Ascending aorta (tissue), 2 donors: ENCODE measurements at regions not wholly inside any gene's neighbourhood (a gene's known extent, or its start where the extent isn't known, plus 50 kb on each side); places are given as distances from the start of the nearest gene placed in this dataset.
"Not testable (repeated sequence)": the region's sequence is repeated elsewhere in the genome, so short reads cannot be mapped to it uniquely, and the experiment has no call there.

Source experiments
- DNase-seq, 2 donors: peaks; one replicate each; pipeline ENCODE4 v3.0.0-alpha.2; 2019; ENCODE audit warnings: low spot score in 2 of 2
- H3K27ac ChIP-seq, 2 donors: fragments of 200-600 bp; sonication (generic); one replicate each; pipeline ENCODE4 v1.5.1; 2016 to 2017; ENCODE audit warnings: mild to moderate bottlenecking in 1 of 2
- H3K27me3 ChIP-seq: fragments of 200-600 bp; sonication (generic); one replicate; pipeline ENCODE4 v1.5.1; 2017
- H3K36me3 ChIP-seq, 2 donors: fragments of 200-600 bp; sonication (generic); one replicate each; pipeline ENCODE4 v1.5.1; 2016
- H3K4me1 ChIP-seq, 2 donors: fragments of 200-600 bp; sonication (generic); one replicate each; pipeline ENCODE4 v1.5.1; 2016 to 2017; ENCODE audit warnings: mild to moderate bottlenecking in 1 of 2
- H3K4me3 ChIP-seq, 2 donors: fragments of 200-600 bp; sonication (generic); one replicate each; pipeline ENCODE4 v1.5.1; 2016 to 2017; ENCODE audit warnings: mild to moderate bottlenecking in 1 of 2
- H3K9me3 ChIP-seq, 2 donors: fragments of 200-600 bp; sonication (generic); one replicate each; pipeline ENCODE4 v1.5.1; 2016
- CTCF ChIP-seq, 3 experiments: fragments of 200-600 bp in 2 of 3; fragments of 450-650 bp in 1 of 3; sonication (generic) in 2 of 3; IDR thresholded peaks; one replicate each; pipeline ENCODE4 v1.5.1; 2016 to 2019; ENCODE audit warnings: antibody characterized with exemption in 3 of 3, mild to moderate bottlenecking in 1 of 3, moderate library complexity in 1 of 3
- intact Hi-C: fragments of 100-400 bp; cut with DNase I; formaldehyde crosslinking; loops from one replicate; pipeline ENCODE4 v1.15.1; 2023

GRCh38 chrX:155819966-155820491 lies 61.1 kb upstream of the VAMP7 start:
- Histone ChIP-seq H3K9me3 (no peaks in the 10 kb centered on the region), H3K4me1 (no peaks in the 10 kb centered on the region), H3K27me3 (no peaks in the 10 kb centered on the region), H3K4me3 (no peak overlapping the region), H3K36me3 (no peaks in the 10 kb centered on the region), H3K27ac (no peak overlapping the region)
- intact Hi-C loops: loop anchor here (2.0 to 10.0 kb wide), 2 partner anchors 205 to 603 kb away; partner anchors contain the start of genes SPRY3, TMLHE and VBP1
- peak in 1 of 2 donors; percentile 68 for DNase-seq
- peak; percentile 39 to 55 (median 51) for TF ChIP-seq CTCF (IDR thresholded peaks at IDR 0.05)

DNA sequence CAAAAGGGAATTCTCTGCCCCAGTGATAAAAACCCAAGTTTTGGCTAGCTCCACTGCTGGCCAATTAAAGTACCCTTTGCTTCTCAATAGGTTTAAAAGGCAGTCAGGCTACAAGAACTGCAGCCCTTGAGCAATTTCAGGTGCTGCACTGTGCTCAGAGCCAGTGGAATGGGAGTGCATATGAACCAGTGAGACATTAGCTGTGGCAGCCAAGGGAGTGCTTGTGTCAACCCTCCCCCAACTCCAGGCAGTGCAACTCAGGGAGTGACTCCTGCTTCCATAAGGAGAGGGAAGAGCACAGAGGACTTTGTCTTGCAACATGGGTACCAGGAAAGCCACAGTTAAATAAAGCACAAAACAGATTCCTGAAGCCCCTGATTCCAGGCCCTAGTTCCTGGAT lies 61.6 kb upstream of the VAMP7 start:
- H3K4me1 ChIP-seq: no peaks in the 10 kb centered on the region
- H3K27me3 ChIP-seq: no peaks in the 10 kb centered on the region
- TF ChIP-seq CTCF (IDR thresholded peaks at IDR 0.05): no peak
- no peaks in the 10 kb centered on the region for H3K9me3 ChIP-seq
- H3K27ac ChIP-seq: no peak overlapping the region
- intact Hi-C loops: loop anchor here (2.0 kb wide), 1 partner anchor 603 kb away; the partner anchor contains the start of gene VBP1
- no peaks in the 10 kb centered on the region for H3K36me3 ChIP-seq
- no peak overlapping the region for H3K4me3 ChIP-seq
- no peak for DNase-seq

DNA sequence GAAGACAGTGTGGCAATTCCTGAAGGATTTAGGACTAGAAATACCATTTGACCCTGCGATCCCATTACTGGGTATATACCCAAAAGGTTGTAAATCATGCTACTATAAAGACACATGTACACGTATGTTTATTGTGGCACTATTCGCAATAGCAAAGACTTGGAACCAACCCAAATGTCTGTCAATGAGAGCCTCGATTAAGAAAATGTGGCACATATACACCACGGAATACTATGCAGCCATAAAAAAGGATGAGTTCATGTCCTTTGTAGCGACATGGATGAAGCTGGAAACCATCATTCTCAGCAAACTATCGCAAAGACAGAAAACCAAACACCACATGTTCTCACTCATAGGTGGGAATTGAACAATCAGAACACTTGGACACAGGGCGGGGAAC lies 66.8 kb upstream of the VAMP7 start:
- H3K36me3 ChIP-seq, H3K9me3 ChIP-seq, H3K27ac ChIP-seq, H3K4me1 ChIP-seq, H3K4me3 ChIP-seq, DNase-seq, intact Hi-C loops, H3K27me3 ChIP-seq: not testable (repeated sequence)

GRCh38 chrX:155779831-155780230 lies 101.3 kb upstream of the VAMP7 start:
- H3K4me1 ChIP-seq: no peaks in the 10 kb centered on the region
- no peak overlapping the region for H3K4me3 ChIP-seq
- H3K27me3 ChIP-seq: no peaks in the 10 kb centered on the region
- no peak for DNase-seq
- H3K27ac ChIP-seq: no peak overlapping the region
- intact Hi-C loops: no loop called here
- no peaks in the 10 kb centered on the region for H3K9me3 ChIP-seq
- TF ChIP-seq CTCF (IDR thresholded peaks at IDR 0.05): no peak
- H3K36me3 ChIP-seq: no peaks in the 10 kb centered on the region

- no peak for TF ChIP-seq CTCF (IDR thresholded peaks at IDR 0.05)
- Histone ChIP-seq H3K27ac (no peak overlapping the region), H3K27me3 (no peaks in the 10 kb centered on the region), H3K4me1 (no peaks in the 10 kb centered on the region), H3K4me3 (no peak overlapping the region), H3K36me3 (no peaks in the 10 kb centered on the region), H3K9me3 (no peaks in the 10 kb centered on the region)
- DNase-seq: no peak
- intact Hi-C loops: no loop called here
Observed at GRCh38 chrX:155778844-155779553, 102.1 kb upstream of the VAMP7 start.

- intact Hi-C loops: no loop called here
- no peaks in the 10 kb centered on the region for H3K9me3 ChIP-seq
- no peaks in the 10 kb centered on the region for H3K4me1 ChIP-seq
- H3K27me3 ChIP-seq: no peaks in the 10 kb centered on the region
- no peak for TF ChIP-seq CTCF (IDR thresholded peaks at IDR 0.05)
- no peak overlapping the region for H3K27ac ChIP-seq
- DNase-seq: no peak
- H3K36me3 ChIP-seq: no peaks in the 10 kb centered on the region
- H3K4me3 ChIP-seq: no peak overlapping the region
Observed at GRCh38 chrX:155774387-155774786, 106.8 kb upstream of the VAMP7 start.
